ENCODE measurements at regions not wholly inside any gene's neighbourhood (a gene's known extent, or its start where the extent isn't known, plus 50 kb on each side); places are given as distances from the start of the nearest gene placed in this dataset.

GRCh38 chr14:62099091-62099490 lies 336.9 kb downstream of the SNAPC1 start:
- Histone ChIP-seq H3K27ac (no peak overlapping the region), H3K4me3 (no peak overlapping the region), H3K27me3 (peaks cover 0 to 4% (median 0%) of the 10 kb centered on the region in 9 donors), H3K4me1 (no peaks in the 10 kb centered on the region), H3K9me3 (peaks cover 0 to 10% (median 0%) of the 10 kb centered on the region in 12 donors), H3K36me3 (no peaks in the 10 kb centered on the region)
- no peak for TF ChIP-seq POLR2A (IDR thresholded peaks at IDR 0.05)
- no peak for TF ChIP-seq CTCF (IDR thresholded peaks at IDR 0.05)
- ATAC-seq (no peak), DNase-seq (no peak)
- intact Hi-C loops (cut with DNase I): no loop called here
- WGBS, 4 donors: 59 to 84% (median 63%) methylated on average over 1 of the region's 1 CpG

DNA sequence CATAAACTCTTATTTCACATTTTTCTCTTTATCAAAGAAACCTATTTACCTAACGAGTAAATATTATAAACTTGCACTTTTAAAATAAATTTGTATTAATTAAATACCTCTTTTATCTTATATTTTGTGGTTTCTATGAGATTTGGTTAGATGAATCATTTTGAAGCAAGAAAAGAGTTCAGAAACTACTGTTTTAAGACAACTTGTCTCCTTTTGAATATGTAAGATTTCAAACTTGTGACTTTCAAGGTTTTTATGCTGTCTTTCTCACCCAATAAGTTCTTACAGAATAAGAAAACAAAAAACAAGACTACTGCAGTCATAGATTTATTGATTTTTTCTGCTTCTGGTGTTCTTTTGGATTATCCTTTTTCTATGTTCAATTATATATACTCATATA lies 339.0 kb downstream of the SNAPC1 start:
- 48 to 81% (median 80%) methylated on average over 1 of the region's 1 CpG for WGBS, 4 donors
- Histone ChIP-seq H3K9me3 (peaks cover 0 to 2% (median 0%) of the 10 kb centered on the region in 12 donors), H3K36me3 (no peaks in the 10 kb centered on the region), H3K27me3 (peaks cover 0 to 4% (median 0%) of the 10 kb centered on the region in 9 donors), H3K4me3 (no peak overlapping the region), H3K27ac (no peak overlapping the region), H3K4me1 (no peaks in the 10 kb centered on the region)
- intact Hi-C loops (cut with DNase I): no loop called here
- ATAC-seq (no peak), DNase-seq (no peak)
- TF ChIP-seq CTCF (IDR thresholded peaks at IDR 0.05): no peak
- TF ChIP-seq POLR2A (IDR thresholded peaks at IDR 0.05): no peak

- no peak overlapping the region for H3K27ac ChIP-seq
- no peak for TF ChIP-seq CTCF (IDR thresholded peaks at IDR 0.05)
- no peak for TF ChIP-seq POLR2A (IDR thresholded peaks at IDR 0.05)
- DNase-seq (no peak), ATAC-seq (no peak)
- no peaks in the 10 kb centered on the region for H3K36me3 ChIP-seq
- peaks cover 0 to 4% (median 0%) of the 10 kb centered on the region in 9 donors for H3K27me3 ChIP-seq
- no peak overlapping the region for H3K4me3 ChIP-seq
- 44 to 50% (median 46%) methylated on average over 3 of the region's 3 CpGs for WGBS, 4 donors
- H3K4me1 ChIP-seq: no peaks in the 10 kb centered on the region
- H3K9me3 ChIP-seq: no peaks in the 10 kb centered on the region
- intact Hi-C loops (cut with DNase I): no loop called here
Measured at GRCh38 chr14:62101673-62102348, 339.6 kb downstream of the SNAPC1 start.

GRCh38 chr14:62102349-62102725 lies 340.1 kb downstream of the SNAPC1 start:
- 78 to 86% (median 81%) methylated on average over 3 of the region's 3 CpGs for WGBS, 4 donors
- H3K4me3 ChIP-seq: no peak overlapping the region
- no peak overlapping the region for H3K27ac ChIP-seq
- DNase-seq: no peak
- no peaks in the 10 kb centered on the region for H3K36me3 ChIP-seq
- peaks cover 0 to 4% (median 0%) of the 10 kb centered on the region in 9 donors for H3K27me3 ChIP-seq
- H3K4me1 ChIP-seq: no peaks in the 10 kb centered on the region
- intact Hi-C loops (cut with DNase I): no loop called here
- H3K9me3 ChIP-seq: no peaks in the 10 kb centered on the region
- ATAC-seq: no peak
- TF ChIP-seq CTCF (IDR thresholded peaks at IDR 0.05): no peak
- TF ChIP-seq POLR2A (IDR thresholded peaks at IDR 0.05): no peak

Measured in heart left ventricle (tissue), 16 donors.